GM18858 (cell line): ENCODE measurements at regions not wholly inside any gene's neighbourhood (a gene's known extent, or its start where the extent isn't known, plus 50 kb on each side); places are given as distances from the start of the nearest gene placed in this dataset.
A peak's percentile ranks its signal among the peaks of the same experiment; 100 is the strongest.

Experiments used
- ATAC-seq: cut with Tn5 transposase; IDR thresholded peaks from one replicate; pipeline ENCODE4 v1.9.1; 2021; ENCODE audit not compliant: unreplicated experiment

- ATAC-seq: no peak
These were observed 352.2 kb downstream of the AACS start for GRCh38 chr12:125417446-125417845.

- no peak for ATAC-seq
These were observed 353.8 kb downstream of the AACS start for GRCh38 chr12:125418902-125419564.

GRCh38 chr12:125424909-125425308 is 359.7 kb downstream of the AACS start:
- no peak for ATAC-seq

DNA sequence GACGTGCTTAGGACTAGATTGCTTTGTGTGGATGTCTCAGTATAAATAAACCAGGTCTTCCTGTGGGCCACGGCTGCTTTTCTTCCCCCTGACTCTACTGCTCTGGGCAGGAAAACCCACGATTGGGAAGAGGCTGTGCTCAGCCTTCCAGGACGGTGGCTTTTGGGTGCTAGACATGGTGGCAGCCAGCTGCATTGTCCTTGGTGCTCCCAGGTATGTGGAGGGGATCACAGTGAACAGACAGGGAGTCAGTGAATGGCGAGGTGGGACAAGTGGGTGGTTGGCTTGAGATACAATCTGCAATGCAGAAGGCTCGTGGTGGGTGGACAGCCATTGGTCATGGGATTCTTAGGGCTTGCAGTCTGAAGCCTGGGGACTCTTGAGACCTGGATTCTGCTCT is 366.3 kb downstream of the AACS start:
- ATAC-seq: no peak

GRCh38 chr12:125434131-125434530 is 368.9 kb downstream of the AACS start:
- ATAC-seq: no peak

DNA sequence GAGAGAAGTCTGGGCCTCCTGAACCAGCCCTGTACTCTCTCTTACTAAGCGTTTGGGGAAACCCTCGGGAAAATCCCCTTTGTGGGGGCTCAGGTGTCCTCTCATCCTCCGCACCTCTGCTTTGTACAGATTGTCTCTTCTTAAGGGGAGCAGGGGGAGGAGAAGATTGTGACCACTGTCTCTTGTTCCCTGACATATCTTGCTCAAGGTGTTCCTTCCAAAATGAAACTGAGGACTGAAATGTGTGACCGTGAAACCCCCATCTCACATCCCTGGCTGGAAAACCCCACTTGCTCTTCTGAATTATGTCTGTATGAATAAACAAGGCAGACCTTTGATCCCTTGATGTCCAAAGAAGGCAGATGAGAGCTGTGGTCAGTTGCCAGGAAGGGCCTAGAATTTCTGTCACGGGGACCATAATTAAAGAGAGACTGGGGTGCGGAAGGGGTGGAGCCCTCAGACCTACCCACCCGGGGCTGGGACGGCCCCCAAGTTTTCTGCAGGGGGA is 369.8 kb downstream of the AACS start:
- peak; percentile 82 for ATAC-seq

GRCh38 chr12:125435871-125436270 is 370.6 kb downstream of the AACS start:
- no peak for ATAC-seq

- no peak for ATAC-seq
These were observed 371.5 kb downstream of the AACS start for GRCh38 chr12:125436686-125437085.

DNA sequence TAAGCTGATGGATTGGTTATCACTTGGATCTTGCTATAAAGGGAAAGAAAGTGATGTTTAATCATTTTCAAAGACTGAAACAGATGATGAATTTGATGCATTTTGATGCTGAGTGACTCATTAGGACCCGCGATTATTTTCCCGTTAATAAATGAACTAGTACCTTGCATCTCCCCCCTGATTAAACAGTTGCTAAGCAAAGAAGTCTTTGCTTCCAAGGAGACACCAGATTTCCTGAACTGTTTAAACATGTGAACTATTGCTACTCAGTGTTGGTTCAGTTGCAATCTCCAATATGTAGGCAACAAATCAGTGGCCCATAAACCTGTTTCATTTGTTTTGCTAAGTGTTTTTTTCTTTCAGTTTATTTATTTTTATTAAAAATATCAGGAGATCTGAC is 375.2 kb downstream of the AACS start:
- no peak for ATAC-seq

DNA sequence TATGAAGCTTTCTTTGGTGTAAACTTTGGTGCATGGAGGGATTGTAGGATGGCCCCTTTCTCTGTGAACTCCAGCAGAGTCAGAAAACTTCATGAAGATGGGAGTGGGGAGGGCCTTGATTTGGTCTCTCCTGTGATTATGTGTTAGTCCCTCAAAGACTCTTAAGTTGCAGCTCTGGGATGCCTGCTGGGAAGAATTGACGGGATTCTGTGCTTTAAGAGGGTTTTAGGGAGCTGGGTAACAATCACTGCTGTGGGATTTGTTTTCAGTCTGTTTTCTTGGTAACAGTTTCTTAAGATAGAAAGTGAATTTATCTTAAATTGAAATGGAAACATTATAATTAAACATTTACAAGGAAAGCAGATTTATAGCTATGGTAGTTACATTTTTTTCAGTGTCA is 378.1 kb downstream of the AACS start:
- ATAC-seq: no peak

- no peak for ATAC-seq
These were observed 386.2 kb downstream of the AACS start for GRCh38 chr12:125451408-125451807.

DNA sequence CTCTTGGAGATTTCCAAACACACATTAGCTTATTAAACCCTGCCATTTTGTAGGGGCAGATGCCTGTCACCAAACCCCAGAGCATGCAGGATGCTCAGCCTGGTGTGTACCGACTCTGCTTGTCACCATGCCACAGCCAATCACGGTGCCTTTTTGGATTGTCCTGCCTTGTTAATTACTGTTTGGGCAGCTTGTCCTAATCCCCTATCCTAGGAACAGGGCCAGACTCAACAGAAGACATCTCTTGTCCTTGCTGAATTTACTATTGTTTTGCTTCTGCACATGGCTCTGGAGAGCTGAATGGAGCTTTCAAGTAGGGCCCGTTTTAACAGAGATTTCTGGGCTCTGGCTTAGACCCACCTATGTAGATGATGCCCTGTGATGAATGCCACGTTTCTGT is 388.5 kb downstream of the AACS start:
- ATAC-seq: no peak

DNA sequence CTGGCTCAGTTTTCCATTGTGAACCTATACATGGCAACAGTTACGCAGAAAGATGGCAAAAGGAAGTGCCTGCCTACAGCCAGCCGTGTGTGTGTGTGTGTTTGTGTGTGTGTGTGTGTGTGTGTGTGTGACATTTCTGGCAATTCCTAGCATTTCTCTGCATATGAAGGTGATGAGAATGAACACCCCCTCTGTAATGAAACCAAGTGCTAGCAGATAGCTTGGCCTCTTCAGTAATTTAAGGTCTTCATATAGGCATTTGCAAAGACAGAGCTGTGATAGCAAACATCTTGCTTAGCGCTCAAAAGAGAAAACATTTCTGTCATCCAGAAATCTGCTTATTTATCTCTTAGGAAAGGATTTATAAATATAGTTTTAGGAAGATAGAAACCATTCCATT is 389.1 kb downstream of the AACS start:
- ATAC-seq: no peak

GRCh38 chr12:125454786-125455480 is 389.7 kb downstream of the AACS start:
- ATAC-seq: no peak

- ATAC-seq: no peak
These were observed 390.3 kb downstream of the AACS start for GRCh38 chr12:125455556-125455955.

- ATAC-seq: no peak
These were observed 393.5 kb downstream of the AACS start for GRCh38 chr12:125458552-125459268.

DNA sequence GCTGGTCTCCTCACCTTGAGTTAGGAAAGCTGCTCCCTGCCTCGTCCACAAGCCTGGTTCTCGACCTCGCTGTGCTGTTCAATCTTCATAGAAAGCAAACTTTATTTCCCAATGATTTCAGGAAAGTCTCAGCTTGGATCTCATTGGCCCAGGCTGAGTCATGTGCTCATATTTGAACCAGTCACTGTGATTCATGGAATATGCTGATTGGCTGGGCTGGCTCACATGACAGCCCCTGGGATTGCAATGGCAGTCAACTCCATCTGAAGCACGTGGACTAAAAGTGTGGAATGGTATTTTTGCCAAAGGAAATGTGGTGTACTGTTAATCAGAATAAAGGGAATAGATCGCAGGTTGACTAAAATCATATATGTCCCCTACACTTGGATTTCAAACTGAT is 396.6 kb downstream of the AACS start:
- ATAC-seq: no peak

DNA sequence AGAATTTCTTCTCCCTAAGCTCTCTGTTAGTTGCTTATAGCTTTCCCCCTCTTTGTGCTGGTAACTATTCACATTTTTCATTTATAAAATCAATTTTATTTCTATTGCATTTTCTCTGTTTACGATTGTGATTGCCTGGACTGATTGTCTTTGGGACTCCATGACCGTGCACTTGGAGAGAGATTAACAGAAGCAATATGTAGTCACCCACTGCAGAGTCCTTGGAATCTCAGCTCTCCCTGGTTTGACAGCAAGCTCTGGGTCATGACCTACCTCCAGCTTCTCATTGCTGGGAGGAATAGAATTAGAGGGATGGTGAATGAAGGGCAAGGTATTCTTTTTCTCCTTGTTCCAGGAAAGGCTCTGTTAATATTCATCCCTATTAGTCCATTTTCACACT is 398.2 kb downstream of the AACS start:
- ATAC-seq: no peak

DNA sequence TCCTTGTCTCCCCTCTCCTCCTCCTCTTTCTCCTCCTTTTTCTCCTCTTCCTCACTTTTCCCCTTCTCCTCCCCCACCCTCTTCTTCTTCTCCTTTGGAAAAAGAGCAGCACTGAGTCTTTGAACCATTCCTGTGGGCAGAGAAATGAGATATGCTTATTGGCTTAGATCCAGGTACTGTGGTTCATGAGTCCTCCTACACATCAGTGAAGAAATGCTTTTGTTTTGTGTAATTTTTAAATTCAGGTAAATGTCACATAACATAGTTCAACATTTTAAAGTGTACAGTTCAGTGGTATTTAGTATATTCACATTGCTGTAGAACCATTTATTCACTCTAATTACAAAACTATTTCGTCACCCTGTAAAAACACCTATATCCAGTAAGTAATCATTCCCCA is 402.1 kb downstream of the AACS start:
- ATAC-seq: no peak

DNA sequence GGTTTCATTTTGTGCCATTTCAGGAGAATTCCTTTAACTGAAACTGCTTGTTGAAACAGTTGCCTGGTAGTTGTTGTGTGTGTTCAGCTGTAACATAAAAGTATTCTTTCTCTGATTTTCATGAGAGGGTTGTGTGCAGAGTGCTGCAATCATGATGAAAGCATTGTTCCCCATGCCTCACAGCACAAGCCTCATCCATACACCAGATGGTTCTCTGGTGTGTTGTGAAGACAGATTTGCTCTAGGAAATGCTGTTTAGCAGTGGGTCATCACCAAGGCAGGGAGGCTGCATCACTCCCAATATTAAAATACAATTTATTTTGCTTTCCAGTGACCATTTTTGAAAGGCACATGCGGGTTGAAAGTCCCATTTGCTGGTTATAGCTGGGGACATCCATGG is 404.4 kb downstream of the AACS start:
- no peak for ATAC-seq

DNA sequence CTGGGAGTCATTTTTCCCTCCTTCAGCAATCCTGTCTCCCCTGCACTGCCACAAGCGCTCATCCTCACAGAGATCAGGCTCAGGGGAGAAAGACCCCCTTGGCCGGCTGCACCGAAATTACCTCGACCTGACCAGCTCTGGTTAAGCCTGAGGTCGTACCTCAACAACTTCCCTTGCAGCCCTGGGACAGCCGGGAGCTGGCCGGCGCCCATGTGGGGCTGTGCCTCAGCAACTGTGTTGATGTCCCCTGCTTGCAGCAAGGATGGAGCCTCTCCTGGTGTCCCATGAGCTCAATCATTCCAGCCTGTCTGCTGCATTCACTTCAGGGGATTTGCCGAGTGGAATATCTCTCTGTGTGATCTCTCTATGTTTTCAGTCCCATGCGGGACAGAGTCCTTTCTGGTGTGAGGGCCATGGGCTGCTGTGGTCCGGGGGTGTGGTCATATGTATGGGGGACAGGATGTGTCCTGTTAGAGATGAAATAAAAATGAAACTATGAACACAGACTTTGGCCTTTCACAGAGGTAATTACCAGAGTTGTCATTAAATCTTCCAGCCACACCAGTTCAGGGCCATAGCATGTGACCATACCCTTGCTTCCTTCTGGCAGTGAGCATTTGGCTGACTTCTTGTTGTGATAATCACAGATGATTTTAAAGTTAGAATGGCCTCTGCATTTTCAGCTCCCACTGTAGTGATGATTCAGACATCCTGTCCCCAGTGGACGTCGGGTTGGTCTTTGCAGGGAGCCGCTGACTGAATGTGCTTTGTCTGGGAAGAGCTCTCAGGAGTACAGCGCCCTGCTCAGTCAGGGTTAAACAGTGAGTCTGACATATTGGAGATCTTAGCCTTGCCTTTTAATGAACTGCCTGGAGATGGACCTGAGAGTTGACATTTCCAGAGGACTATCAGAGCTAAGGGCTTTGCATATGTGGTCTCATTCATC is 405.9 kb downstream of the AACS start:
- no peak for ATAC-seq
